ENCODE measurements at regions not wholly inside any gene's neighbourhood (a gene's known extent, or its start where the extent isn't known, plus 50 kb on each side); places are given as distances from the start of the nearest gene placed in this dataset.

DNA sequence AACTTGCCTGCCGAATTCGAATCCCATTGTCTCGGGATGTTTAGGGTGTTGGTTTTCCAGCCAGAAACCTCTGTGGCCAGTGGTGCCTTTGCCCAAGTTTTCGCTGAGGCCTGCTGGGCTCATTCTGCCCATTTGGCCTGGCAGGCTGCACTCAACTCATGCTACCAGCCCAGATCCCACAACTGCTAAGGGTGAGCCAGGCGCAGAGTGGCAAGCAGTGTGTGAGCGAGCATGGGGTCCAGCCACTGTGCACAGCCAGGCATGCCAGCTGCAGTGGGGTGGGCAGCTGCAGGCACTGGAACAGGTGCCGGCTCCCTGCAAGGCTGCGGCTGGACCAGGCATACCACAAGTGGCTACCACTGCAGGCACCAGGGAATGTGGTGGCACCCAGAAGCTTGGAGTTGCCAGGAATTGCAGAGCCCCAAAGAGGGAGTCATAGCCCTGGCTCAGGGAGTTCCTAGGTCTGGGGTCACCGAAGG lies 151.4 kb upstream of the P2RY1 start:
- Histone ChIP-seq H3K4me3 (replicated peaks; ENCODE audit: insufficient read depth, low read length) (no peak overlapping the region), H3K27ac (replicated peaks) (no peak overlapping the region), H3K27me3 (ENCODE audit: insufficient read depth, poor library complexity, severe bottlenecking) (no peaks in the 10 kb centered on the region)
- TF ChIP-seq, protein P1, sequence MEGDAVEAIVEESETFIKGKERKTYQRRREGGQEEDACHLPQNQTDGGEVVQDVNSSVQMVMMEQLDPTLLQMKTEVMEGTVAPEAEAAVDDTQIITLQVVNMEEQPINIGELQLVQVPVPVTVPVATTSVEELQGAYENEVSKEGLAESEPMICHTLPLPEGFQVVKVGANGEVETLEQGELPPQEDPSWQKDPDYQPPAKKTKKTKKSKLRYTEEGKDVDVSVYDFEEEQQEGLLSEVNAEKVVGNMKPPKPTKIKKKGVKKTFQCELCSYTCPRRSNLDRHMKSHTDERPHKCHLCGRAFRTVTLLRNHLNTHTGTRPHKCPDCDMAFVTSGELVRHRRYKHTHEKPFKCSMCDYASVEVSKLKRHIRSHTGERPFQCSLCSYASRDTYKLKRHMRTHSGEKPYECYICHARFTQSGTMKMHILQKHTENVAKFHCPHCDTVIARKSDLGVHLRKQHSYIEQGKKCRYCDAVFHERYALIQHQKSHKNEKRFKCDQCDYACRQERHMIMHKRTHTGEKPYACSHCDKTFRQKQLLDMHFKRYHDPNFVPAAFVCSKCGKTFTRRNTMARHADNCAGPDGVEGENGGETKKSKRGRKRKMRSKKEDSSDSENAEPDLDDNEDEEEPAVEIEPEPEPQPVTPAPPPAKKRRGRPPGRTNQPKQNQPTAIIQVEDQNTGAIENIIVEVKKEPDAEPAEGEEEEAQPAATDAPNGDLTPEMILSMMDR (IDR thresholded peaks at IDR 0.05; ENCODE audit: insufficient read depth, low read length) = no peak
- TF ChIP-seq POLR2AphosphoS5 (IDR thresholded peaks at IDR 0.05; ENCODE audit: low read depth) (no peak), GABPA (IDR thresholded peaks at IDR 0.05; ENCODE audit: low read depth) (no peak), SPI1 (IDR thresholded peaks at IDR 0.05; ENCODE audit: borderline replicate concordance, low read depth) (no peak)
- TF ChIP-seq, protein P2, sequence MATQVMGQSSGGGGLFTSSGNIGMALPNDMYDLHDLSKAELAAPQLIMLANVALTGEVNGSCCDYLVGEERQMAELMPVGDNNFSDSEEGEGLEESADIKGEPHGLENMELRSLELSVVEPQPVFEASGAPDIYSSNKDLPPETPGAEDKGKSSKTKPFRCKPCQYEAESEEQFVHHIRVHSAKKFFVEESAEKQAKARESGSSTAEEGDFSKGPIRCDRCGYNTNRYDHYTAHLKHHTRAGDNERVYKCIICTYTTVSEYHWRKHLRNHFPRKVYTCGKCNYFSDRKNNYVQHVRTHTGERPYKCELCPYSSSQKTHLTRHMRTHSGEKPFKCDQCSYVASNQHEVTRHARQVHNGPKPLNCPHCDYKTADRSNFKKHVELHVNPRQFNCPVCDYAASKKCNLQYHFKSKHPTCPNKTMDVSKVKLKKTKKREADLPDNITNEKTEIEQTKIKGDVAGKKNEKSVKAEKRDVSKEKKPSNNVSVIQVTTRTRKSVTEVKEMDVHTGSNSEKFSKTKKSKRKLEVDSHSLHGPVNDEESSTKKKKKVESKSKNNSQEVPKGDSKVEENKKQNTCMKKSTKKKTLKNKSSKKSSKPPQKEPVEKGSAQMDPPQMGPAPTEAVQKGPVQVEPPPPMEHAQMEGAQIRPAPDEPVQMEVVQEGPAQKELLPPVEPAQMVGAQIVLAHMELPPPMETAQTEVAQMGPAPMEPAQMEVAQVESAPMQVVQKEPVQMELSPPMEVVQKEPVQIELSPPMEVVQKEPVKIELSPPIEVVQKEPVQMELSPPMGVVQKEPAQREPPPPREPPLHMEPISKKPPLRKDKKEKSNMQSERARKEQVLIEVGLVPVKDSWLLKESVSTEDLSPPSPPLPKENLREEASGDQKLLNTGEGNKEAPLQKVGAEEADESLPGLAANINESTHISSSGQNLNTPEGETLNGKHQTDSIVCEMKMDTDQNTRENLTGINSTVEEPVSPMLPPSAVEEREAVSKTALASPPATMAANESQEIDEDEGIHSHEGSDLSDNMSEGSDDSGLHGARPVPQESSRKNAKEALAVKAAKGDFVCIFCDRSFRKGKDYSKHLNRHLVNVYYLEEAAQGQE (IDR thresholded peaks at IDR 0.05; ENCODE audit: insufficient replicate concordance, low read depth) = no peak
- DNase-seq (ENCODE audit: low read depth in 1 of 2, low spot score in 1 of 2) = no peak

DNA sequence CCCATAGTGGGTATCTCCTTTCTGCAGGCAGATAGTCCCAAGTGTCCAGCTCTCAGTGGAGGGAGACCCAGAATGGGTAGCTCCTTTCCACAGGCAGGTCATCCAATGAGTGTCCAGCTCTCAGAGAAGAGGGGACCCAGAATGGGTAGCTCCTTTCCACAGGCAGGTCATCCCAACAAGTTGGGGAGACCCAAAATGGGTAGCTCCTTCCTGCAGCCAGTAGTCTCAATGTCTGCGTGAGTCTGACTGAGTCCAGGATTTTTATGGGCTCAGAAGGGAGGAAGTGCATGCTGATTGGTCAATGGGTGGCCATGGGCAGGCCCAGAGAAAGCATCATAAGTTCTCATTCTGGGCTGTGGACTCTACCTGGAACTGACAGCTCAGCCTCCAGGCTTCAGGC lies 150.7 kb upstream of the P2RY1 start:
- no peaks in the 10 kb centered on the region for H3K27me3 ChIP-seq (ENCODE audit: insufficient read depth, poor library complexity, severe bottlenecking)
- H3K27ac ChIP-seq (replicated peaks) = no peak overlapping the region
- no peak overlapping the region for H3K4me3 ChIP-seq (replicated peaks; ENCODE audit: insufficient read depth, low read length)
- no peak for DNase-seq (ENCODE audit: low read depth in 1 of 2, low spot score in 1 of 2)
- TF ChIP-seq, protein P2 (IDR thresholded peaks at IDR 0.05; ENCODE audit: insufficient replicate concordance, low read depth) = no peak
- no peak for TF ChIP-seq POLR2AphosphoS5 (IDR thresholded peaks at IDR 0.05; ENCODE audit: low read depth)
- TF ChIP-seq, protein P1 (IDR thresholded peaks at IDR 0.05; ENCODE audit: insufficient read depth, low read length) = no peak

DNA sequence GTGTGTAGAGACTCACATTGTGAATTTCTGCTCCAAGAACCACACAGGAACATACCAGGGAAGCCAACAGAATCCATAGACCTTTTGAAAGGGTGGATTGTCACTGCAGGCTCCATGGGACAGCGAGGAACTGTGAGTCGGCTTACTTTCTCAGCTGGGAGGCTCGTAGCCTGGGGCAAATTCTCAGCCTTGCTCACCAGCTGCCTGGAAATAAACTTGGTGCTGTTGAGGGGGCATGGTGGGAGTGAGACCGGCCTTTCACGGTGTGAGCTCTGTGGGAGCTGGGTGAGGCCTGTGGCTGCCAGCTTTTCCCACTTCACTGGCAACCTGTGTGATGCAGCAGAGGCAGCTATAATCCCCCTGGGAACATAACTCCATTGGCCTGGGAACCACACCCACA lies 146.6 kb upstream of the P2RY1 start:
- no peak for DNase-seq (ENCODE audit: low read depth in 1 of 2, low spot score in 1 of 2)
- Histone ChIP-seq H3K27me3 (ENCODE audit: insufficient read depth, poor library complexity, severe bottlenecking) (no peaks in the 10 kb centered on the region), H3K27ac (replicated peaks) (no peak overlapping the region), H3K4me3 (replicated peaks; ENCODE audit: insufficient read depth, low read length) (no peak overlapping the region)
- TF ChIP-seq SPI1 (IDR thresholded peaks at IDR 0.05; ENCODE audit: borderline replicate concordance, low read depth) (no peak), POLR2AphosphoS5 (IDR thresholded peaks at IDR 0.05; ENCODE audit: low read depth) (no peak), GABPA (IDR thresholded peaks at IDR 0.05; ENCODE audit: low read depth) (no peak)
- TF ChIP-seq, protein P1 (IDR thresholded peaks at IDR 0.05; ENCODE audit: insufficient read depth, low read length) = no peak
- TF ChIP-seq, protein P2 (IDR thresholded peaks at IDR 0.05; ENCODE audit: insufficient replicate concordance, low read depth) = no peak
